ENCODE measurements at regions not wholly inside any gene's neighbourhood (a gene's known extent, or its start where the extent isn't known, plus 50 kb on each side); places are given as distances from the start of the nearest gene placed in this dataset.

DNA sequence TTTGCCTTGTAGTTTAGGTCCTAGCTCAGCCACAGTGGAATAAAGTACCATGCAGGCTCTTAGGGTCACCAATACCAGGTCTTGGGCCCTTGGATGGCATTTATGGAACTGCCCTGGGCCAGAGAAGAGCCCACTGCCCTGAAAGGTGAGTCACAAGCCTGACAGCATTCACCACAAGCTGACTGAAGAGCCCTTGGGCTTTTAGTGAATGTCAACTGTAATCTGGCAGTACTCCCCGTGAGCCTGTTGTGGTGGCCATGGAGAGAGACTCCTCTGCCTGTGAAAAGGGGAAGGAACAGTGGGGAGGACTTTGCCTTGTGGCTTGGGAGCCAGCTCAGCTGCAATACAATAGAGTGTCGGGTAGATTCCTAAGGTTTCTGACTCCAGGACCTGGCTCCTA is 1389.7 kb downstream of the DSC3 start:
- SMC1A ChIA-PET (ENCODE audit: uncharacterized antibody, unreplicated experiment), result no interaction called here
- no peak overlapping the region for H3K27ac ChIP-seq (ENCODE audit: control insufficient read depth, insufficient read depth)
- no peak for FAIRE-seq

More for the DNA sequence above, 1389.7 kb downstream of the DSC3 start:
- no peak overlapping the region for H3K4me3 ChIP-seq
- no peaks in the 10 kb centered on the region for H3K36me3 ChIP-seq (ENCODE audit: control insufficient read depth in 2 of 2, insufficient read depth in 2 of 2, low read length in 1 of 2)
- no peaks in the 10 kb centered on the region for H3K79me2 ChIP-seq (ENCODE audit: control insufficient read depth, insufficient read depth, low read length)
- RAD21 ChIA-PET (ENCODE audit: unreplicated experiment), result no interaction called here
- BruUV-seq (replicated peaks), result no TSS peak
- H3K4me2 ChIP-seq (ENCODE audit: control insufficient read depth, insufficient read depth), result no peak overlapping the region
- no peak overlapping the region for H3K9ac ChIP-seq (ENCODE audit: control insufficient read depth, insufficient read depth, low read length)
- no peaks in the 10 kb centered on the region for H3K9me3 ChIP-seq (replicated peaks; ENCODE audit: control insufficient read depth, insufficient read depth, low read length)
- H3K4me1 ChIP-seq (ENCODE audit: control insufficient read depth, insufficient read depth, low read length), result no peaks in the 10 kb centered on the region
- ATAC-seq (no peak), DNase-seq (ENCODE audit: low read depth, low spot score) (no peak)
- in situ Hi-C loops (cut with MboI) (no loop called here), intact Hi-C loops (cut with micrococcal nuclease; ENCODE audit: unreplicated experiment) (no loop called here)
- no peak overlapping the region for H2AFZ ChIP-seq (ENCODE audit: control insufficient read depth, low read depth, low read length)
- H4K20me1 ChIP-seq (ENCODE audit: control insufficient read depth, insufficient read depth), result no peaks in the 10 kb centered on the region
- TF ChIP-seq SMAD1 (IDR thresholded peaks at IDR 0.05; ENCODE audit: low read depth, partially characterized antibody) (no peak), JUND (IDR thresholded peaks at IDR 0.05; ENCODE audit: low read depth, low read length) (no peak), RFX5 (IDR thresholded peaks at IDR 0.05; ENCODE audit: low read depth, low read length) (no peak), NFYB (IDR thresholded peaks at IDR 0.05; ENCODE audit: insufficient read depth, low read depth, low read length) (no peak), KAT2A (conservative IDR thresholded peaks at IDR 0.05; ENCODE audit: control insufficient read depth, low read depth, low read length) (no peak), GATAD2B (conservative IDR thresholded peaks at IDR 0.05; ENCODE audit: low read depth) (no peak), ZNF24 (IDR thresholded peaks at IDR 0.05) (no peak), RCOR1 (conservative IDR thresholded peaks at IDR 0.05; ENCODE audit: low read depth, low read length) (no peak), EED (IDR thresholded peaks at IDR 0.05; ENCODE audit: low read depth) (no peak), NFIC (IDR thresholded peaks at IDR 0.05; ENCODE audit: low read depth, low read length) (no peak), ZNF384 (IDR thresholded peaks at IDR 0.05; ENCODE audit: borderline replicate concordance, low read depth, low read length) (no peak), CHD2 (IDR thresholded peaks at IDR 0.05; ENCODE audit: borderline replicate concordance, low read depth, low read length) (no peak), SUZ12 (IDR thresholded peaks at IDR 0.05; ENCODE audit: unreplicated experiment) (no peak), RELA (IDR thresholded peaks at IDR 0.05; ENCODE audit: borderline replicate concordance, partially characterized antibody) (no peak)
- TF ChIP-seq, protein P1, sequence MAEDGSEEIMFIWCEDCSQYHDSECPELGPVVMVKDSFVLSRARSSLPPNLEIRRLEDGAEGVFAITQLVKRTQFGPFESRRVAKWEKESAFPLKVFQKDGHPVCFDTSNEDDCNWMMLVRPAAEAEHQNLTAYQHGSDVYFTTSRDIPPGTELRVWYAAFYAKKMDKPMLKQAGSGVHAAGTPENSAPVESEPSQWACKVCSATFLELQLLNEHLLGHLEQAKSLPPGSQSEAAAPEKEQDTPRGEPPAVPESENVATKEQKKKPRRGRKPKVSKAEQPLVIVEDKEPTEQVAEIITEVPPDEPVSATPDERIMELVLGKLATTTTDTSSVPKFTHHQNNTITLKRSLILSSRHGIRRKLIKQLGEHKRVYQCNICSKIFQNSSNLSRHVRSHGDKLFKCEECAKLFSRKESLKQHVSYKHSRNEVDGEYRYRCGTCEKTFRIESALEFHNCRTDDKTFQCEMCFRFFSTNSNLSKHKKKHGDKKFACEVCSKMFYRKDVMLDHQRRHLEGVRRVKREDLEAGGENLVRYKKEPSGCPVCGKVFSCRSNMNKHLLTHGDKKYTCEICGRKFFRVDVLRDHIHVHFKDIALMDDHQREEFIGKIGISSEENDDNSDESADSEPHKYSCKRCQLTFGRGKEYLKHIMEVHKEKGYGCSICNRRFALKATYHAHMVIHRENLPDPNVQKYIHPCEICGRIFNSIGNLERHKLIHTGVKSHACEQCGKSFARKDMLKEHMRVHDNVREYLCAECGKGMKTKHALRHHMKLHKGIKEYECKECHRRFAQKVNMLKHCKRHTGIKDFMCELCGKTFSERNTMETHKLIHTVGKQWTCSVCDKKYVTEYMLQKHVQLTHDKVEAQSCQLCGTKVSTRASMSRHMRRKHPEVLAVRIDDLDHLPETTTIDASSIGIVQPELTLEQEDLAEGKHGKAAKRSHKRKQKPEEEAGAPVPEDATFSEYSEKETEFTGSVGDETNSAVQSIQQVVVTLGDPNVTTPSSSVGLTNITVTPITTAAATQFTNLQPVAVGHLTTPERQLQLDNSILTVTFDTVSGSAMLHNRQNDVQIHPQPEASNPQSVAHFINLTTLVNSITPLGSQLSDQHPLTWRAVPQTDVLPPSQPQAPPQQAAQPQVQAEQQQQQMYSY (CRISPR knock-in tag; IDR thresholded peaks at IDR 0.05), result no peak
- no peaks in the 10 kb centered on the region for H3K27me3 ChIP-seq (replicated peaks in 1 of 2; ENCODE audit: control insufficient read depth in 2 of 2, insufficient read depth in 2 of 2, low read length in 1 of 2)
- CTCF ChIA-PET, result interaction anchor here (1.1 kb wide), 1 partner anchor 13 kb away, joined by 3 read pairs; no protein-coding TSS in a partner anchor
- 6% methylated on average over 2 of the region's 2 CpGs for WGBS (ENCODE audit: insufficient coverage, insufficient replicate concordance, low lambda C conversion rate, missing lambda C conversion rate)
- POLR2A ChIA-PET, result no interaction called here
